Prostate gland (tissue), 2 donors: ENCODE measurements at regions not wholly inside any gene's neighbourhood (a gene's known extent, or its start where the extent isn't known, plus 50 kb on each side); places are given as distances from the start of the nearest gene placed in this dataset.

Experiments
- CTCF ChIP-seq, 4 experiments: fragments of 200-600 bp in 2 of 4; fragments of 450-650 bp in 2 of 4; sonication (generic) in 2 of 4; IDR thresholded peaks; 1 replicate in 3 of 4; 2 replicates in 1 of 4; pipeline ENCODE4 v1.5.1; 2016 to 2019; ENCODE audit warnings: antibody characterized with exemption in 4 of 4, mild to moderate bottlenecking in 2 of 4, moderate library complexity in 2 of 4
- POLR2A ChIP-seq: fragments of 450-650 bp; IDR thresholded peaks from one replicate; pipeline ENCODE4 v1.6.1; 2016; ENCODE audit warnings: antibody characterized with exemption, mild to moderate bottlenecking

- TF ChIP-seq CTCF (IDR thresholded peaks at IDR 0.05) (no peak), POLR2A (no peak)
Measured at GRCh38 chr2:150027164-150027563, 439.6 kb upstream of the MMADHC start.
